Dermis blood vessel endothelial cell (primary cell): ENCODE measurements at regions not wholly inside any gene's neighbourhood (a gene's known extent, or its start where the extent isn't known, plus 50 kb on each side); places are given as distances from the start of the nearest gene placed in this dataset.

Experiments
- DNase-seq: peaks from one replicate; pipeline ENCODE4 v3.0.0; 2010

- no peak for DNase-seq
Measured at GRCh38 chr7:41125343-41125742, 577.5 kb downstream of the INHBA start.

GRCh38 chr7:41122256-41122987 lies 580.5 kb downstream of the INHBA start:
- DNase-seq: no peak

DNA sequence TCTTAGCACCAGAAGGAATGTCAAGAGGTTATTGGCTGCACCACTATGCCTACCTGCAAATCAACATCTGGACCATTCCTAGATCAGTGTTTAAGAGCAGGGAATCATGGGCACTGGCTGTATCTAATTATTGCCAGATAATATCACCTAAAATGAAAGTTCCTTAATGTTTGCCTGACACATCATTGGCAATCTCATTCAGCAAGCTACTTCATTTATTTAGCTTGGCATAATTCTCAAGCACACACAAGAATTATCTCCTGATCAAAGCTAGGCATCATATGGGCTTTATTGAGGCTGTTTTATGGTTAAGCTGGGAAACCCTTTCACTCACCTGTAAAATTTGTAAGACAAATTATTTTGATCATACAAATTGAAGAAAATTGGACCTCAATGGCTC lies 581.7 kb downstream of the INHBA start:
- no peak for DNase-seq

- DNase-seq: no peak
Measured at GRCh38 chr7:41118486-41118885, 584.4 kb downstream of the INHBA start.

DNA sequence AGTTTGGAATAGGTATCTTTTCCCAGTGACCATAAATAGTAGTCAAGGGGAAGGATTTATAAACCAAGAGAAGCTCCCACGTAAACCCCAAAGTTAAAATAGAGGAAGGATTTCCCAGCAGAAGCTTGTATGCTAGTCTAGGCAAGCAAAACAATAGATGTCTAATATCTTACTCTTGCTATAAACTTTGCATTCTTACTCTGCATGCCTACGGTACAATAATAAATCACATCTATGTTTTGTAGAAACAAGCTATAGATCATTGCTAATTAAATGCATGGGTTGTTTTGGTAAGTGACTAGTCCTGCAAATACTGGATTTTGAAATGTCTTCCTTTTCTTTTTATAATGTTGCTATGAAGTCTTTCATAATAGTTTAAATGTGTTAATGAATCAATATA lies 585.5 kb downstream of the INHBA start:
- DNase-seq: no peak

DNA sequence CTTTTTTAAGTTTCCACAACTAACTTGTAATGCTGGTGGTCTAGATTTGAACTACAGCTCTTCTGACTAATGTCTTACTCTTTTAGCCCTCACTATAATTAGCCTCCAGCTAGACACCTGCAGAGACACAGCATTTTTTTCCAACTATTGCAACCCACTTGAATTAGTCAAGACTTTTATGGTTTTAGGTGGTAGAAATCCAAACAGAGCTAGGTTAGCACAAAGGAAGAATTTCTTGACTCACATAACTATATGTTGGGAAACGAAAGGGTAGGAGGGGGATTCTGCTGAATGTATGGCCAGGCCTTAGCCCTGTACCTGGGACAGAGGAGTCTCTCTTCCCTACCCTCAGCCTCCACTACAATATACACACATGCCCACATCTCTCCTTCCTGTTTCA lies 586.1 kb downstream of the INHBA start:
- DNase-seq: no peak

- DNase-seq: no peak
Measured at GRCh38 chr7:41116337-41116736, 586.6 kb downstream of the INHBA start.

GRCh38 chr7:41114691-41115090 lies 588.2 kb downstream of the INHBA start:
- no peak for DNase-seq

- no peak for DNase-seq
Measured at GRCh38 chr7:41114131-41114530, 588.8 kb downstream of the INHBA start.

DNA sequence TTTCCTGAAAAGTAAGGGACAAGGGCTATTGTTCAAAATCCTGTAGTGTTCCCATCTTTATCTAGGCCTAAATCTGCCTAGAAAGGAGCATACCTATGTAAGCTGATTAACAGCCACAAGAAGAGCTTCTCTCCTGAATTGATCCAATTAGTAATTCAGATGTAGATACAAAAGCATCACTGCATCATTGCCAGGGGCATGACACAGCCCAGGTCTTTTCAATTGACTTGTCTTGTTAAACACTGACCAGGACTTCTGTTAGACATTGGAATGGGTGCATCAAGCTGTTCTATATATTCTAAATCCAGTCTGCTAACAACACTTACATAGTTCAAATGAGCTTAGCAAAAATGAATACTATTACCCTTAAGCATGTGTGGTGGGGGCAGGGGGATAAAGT lies 589.2 kb downstream of the INHBA start:
- DNase-seq: no peak

GRCh38 chr7:41110186-41110585 lies 592.7 kb downstream of the INHBA start:
- no peak for DNase-seq

DNA sequence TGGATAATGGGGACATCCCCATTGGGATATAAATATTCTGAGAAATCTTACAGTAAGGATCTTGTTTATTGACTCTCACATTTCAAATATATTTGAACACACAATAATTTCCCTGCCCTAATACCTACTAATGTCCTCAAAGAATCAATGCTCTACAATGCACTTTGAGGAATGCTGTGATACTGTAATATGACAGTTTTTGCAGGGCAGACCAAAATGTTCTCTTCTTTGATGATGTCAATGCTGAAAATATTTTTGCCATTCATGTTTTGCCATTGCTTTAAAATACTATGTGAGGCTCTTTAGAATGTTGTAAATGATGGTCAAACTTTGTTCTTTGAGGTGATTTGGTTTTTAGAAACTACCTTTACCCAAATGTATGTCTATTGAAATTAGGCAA lies 594.1 kb downstream of the INHBA start:
- DNase-seq: no peak

DNA sequence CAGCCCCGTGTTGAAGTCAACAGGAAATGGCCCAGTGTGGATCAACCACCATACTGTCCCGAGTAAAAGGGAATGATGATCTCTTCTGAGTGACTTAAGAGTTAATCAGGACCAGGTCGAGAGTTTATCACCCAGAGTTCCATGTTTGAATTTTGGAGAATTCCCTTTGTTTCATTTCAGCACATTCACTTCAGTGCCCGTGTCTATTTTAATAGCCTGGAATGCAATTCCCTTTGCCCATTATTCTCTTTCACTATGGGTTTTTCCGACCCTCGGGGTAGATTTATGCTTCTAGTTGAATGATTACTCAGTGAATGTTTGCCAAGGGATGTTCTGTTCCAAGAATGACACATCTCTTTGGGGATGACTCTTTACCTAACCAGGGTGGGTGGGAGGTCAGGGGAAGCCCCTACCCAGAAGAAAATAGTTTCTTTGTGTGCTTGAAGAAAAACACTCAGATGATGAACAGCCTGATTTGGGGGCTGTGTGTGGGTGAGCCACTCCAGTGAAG lies 594.9 kb downstream of the INHBA start:
- peak; percentile 1 for DNase-seq

DNA sequence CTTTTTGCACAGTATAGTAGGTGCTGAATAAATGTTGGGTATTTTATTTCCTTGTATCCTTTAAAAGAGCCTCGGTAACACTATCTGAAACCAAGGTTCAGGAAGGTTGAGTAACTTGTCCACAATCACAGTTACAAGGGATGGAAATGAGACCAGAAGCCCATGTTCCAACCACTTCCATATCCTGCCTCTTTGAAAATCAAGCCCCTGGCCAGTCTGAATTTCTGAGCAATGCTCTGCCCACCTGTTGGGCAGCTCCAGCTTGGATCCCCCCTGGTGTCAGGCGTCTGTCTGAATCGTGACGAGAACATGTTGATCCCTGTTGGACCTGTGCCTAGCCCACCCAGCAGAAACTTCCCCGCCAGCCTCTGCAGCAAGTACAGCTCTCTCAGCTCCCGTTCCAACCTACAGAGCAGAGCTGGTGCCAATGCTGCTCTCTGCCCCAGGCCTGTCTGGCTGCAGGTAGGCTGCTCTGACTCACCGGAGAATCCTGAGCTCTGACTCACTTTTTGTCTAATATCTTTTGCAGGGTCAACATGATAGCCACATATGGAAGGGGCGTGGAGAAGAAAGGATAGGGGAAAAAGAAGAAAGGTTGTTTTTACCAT lies 595.5 kb downstream of the INHBA start:
- peak; percentile 27 for DNase-seq

DNA sequence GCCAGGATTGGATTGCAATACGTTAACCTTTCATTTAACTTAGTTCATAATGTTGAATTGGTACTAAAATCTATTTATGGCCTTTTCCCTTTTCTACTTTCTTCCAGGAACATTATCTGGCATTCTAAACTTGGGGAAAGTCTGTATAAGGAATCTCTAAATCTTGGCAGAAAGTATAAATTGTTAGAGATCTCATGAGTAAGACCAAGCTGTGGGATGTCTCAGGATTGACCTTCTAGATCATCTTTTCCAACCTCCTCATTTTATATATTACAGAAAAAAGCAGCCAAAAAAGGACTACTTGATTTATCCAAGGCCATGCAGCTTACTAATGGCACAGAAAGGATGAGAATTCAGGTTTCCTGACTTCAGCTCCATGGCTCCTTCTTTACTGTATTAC lies 598.3 kb downstream of the INHBA start:
- DNase-seq: no peak

DNA sequence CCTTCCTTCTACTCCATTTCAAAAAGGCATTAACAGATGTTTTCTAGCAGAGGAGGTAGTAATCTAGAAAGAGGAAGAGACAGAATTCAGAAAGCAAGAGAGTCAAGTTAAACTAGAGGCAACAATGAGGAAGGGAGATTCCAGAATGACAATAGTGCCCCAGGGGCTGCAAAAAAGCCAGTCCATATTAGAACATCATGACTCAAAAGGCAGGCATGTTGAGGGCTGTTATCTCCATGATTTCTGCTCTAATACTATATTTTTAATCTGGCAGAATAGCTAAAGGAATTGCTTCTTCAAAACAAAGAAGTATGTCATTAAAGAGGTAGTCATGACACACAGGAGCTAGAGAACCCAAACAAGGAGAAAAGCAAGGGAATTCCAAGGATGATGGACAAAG lies 599.6 kb downstream of the INHBA start:
- DNase-seq: peak; percentile 2

GRCh38 chr7:41098846-41099245 lies 604.0 kb downstream of the INHBA start:
- no peak for DNase-seq

DNA sequence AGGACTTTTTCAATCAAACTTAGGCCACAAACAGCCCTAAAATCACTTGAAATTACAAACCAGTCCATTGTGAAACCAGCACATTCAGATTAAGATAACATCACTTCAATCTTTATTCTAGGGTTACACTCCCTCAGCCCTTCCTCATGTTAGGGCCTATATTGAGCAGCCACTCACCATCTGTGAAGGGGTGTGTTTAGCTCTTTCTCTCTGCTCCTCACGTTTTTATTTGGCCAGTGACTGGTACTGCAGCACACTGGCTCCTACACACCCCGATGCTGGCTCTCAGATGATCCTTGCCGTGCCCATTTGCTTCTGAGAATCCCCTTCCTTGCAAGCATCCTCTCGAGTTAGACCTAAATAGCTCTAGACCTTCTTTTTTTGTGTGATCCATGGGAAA lies 604.5 kb downstream of the INHBA start:
- DNase-seq: no peak

DNA sequence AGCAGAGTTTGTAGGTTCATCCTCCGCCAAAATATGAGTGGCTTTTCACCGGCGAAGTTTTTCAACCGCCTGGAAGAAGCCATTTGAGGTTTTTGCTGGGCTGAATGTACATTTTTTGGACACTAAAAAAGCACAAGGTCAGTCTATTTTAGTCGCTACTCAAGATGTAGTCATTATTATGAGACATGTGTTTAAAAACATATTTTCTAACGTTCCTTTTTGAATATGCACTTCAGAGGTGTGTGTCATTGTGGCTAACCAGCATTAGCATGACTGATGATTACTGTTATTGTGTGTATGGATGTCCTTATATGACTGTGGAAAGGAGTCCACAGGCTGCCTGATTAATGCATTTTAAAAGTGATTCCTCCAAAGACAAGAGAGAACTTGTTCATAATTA lies 605.4 kb downstream of the INHBA start:
- no peak for DNase-seq

- no peak for DNase-seq
Measured at GRCh38 chr7:41096917-41097316, 606.0 kb downstream of the INHBA start.

- no peak for DNase-seq
Measured at GRCh38 chr7:41093141-41093540, 609.7 kb downstream of the INHBA start.

GRCh38 chr7:41085244-41085643 lies 617.6 kb downstream of the INHBA start:
- no peak for DNase-seq

DNA sequence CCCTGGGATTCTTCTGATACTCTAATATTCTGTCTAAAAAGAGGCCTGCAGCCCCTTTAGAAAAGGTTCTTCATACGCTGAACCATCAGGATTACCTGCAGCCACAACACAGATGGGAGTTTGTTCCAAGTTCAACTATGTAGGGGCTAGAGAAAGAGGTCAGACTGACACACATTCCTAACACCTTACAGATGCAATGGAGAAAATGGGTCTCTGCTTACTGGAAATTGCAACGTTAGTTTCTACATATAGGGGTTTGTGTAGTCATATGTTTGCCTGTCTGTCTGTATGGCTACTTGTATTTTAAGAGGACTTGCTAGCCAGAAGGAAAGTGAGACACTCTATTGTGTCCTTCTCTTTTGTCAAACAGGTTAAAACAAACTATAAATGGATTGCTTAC lies 618.5 kb downstream of the INHBA start:
- no peak for DNase-seq

DNA sequence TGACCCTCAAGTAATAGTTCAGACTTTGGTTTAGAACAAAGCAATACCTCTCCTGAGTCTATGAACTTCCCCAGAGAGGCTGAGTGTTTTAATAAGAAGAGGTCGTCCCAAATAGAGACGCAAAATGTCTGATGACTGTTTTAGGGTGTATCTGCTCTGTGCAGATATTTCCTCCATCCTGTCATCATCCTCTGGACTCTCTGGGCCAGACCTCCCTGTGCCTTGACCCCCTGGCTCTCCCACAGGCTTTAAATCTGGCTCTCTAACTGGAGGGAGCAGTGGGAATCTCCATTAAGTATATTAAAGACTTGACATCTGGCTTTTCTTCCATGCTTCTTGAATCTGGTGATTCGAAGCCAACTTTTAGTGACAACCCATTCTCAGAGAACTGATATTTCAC lies 633.3 kb downstream of the INHBA start:
- no peak for DNase-seq

DNA sequence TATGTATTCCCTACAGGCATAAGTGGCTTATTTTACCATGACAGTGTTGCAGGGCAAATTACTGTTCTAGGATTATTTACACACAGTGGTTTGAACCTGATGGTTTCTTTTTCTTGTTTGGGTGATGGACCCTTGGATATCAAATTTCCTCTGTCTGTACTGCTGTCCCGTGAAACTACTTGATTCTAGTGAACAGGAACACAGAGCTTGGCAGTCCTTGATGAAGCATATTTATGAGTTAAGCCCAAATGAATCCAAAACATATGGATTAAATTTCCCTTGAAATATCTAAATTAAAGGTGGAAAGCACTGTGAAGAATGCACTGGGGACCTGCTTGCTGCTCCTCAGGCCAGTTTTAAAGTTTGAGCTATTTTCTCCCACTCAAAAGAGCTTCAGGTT lies 635.3 kb downstream of the INHBA start:
- DNase-seq: no peak
